Activated effector memory CD4-positive, alpha-beta T cell treated with anti-CD3 and anti-CD28 coated beads, Interleukin-2, amount 50 U/mL, for 16 hours (primary cell): ENCODE measurements at regions not wholly inside any gene's neighbourhood (a gene's known extent, or its start where the extent isn't known, plus 50 kb on each side); places are given as distances from the start of the nearest gene placed in this dataset.
A peak's percentile ranks its signal among the peaks of the same experiment; 100 is the strongest.
"Not testable (repeated sequence)": the region's sequence is repeated elsewhere in the genome, so short reads cannot be mapped to it uniquely, and the experiment has no call there.

Experiments
- DNase-seq: peaks from one replicate; pipeline ENCODE4 v3.0.0-alpha.2; 2020

- DNase-seq, result peak; percentile 64
Observed at GRCh38 chr14:19126269-19127051, 159.2 kb downstream of the POTEM start.

DNA sequence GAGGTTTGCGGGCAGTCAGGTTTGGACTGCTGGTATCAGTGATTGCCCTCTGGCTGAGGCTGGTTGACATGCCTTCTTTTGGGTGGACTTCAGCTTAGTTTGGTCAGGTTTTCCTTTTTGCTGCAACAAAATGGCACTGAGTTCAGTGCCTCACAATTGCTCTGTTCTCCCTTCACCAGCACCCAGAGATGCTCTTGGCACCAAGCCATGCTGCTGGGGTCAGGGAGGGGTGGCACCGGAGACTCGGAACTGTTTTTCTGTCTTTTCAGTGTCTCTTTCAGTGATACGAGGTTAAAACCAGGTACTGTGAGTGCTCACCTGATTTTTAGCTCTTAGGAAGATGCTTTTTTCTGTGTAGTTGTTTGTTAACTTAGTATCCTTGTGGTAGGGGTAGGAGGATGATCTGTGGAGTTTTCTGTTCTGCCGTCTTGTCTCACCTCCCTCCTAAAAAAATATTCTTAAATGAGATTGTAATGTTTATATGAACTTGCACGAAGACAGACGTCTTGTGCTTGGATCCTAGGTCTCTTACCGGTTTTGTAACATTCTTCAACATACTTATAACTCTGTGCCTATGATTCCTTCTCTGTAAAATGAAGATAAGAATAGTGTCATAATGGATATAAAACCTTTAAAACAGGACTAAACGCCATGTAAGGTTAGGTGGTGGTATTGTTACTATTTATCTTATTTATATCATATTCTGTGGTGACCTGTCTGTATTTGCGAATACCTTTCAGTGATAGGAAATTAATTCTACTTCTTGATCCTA lies 160.6 kb downstream of the POTEM start:
- DNase-seq, result not testable (repeated sequence)

DNA sequence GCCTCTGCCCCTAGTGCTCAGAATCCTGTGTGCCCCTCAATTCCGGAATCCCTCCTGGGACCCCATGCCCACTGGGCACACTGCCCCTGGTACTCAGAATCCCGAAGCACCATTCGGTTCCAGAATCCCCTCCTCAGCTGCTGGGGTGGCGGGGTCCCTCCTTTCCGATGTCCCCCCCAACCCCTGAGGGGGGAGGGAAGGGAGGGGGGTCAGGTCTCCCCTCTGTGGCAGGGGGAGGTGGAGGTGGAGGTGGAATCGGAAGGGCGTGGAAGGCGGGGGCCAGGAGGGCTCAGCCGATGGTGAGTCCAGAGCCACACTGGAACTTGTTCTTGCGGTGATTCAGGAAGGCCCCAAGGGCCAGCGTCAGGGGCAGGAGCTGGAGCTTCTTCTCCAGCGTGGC lies 164.3 kb downstream of the POTEM start:
- not testable (repeated sequence) for DNase-seq

GRCh38 chr14:19132013-19132835 lies 165.0 kb downstream of the POTEM start:
- DNase-seq, result peak; percentile 59

GRCh38 chr14:19132836-19133120 lies 165.5 kb downstream of the POTEM start:
- not testable (repeated sequence) for DNase-seq

GRCh38 chr14:19157106-19157709 lies 190.0 kb downstream of the POTEM start:
- DNase-seq, result peak; percentile 63

- peak; percentile 63 for DNase-seq
Observed at GRCh38 chr14:19158012-19158411, 190.8 kb downstream of the POTEM start.

- DNase-seq, result not testable (repeated sequence)
Observed at GRCh38 chr14:19158588-19158987, 191.4 kb downstream of the POTEM start.

DNA sequence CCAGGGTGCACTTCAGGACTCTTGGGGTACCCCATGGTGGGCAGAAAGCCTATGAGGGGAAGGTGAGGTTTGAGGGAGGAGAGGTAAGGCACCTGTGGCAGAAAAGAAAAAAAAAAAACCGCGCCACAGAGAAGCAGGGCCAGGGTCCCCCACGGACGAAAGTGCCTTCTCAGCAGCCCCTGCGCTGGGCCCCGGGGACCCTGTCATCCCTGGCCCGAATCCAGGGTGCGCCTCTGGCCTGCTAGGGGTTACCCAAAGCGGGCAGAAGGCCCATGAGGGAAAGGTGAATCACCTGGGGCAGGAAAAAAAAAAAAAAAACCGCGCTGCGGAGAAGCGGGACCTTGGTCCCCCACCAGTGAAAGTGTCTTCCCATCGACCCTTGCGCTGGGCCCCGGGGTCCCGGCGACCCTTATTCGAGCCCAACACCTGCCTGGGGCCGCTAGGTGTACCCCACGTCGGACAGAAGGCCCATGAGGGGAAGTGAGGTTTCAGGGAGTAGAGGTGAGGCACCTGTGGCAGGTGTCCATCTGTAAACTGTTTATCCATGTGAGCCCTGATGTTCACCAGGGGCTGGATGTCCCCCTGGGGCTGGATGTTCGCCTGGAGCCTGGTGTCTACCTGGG lies 191.9 kb downstream of the POTEM start:
- DNase-seq, result peak; percentile 63

DNA sequence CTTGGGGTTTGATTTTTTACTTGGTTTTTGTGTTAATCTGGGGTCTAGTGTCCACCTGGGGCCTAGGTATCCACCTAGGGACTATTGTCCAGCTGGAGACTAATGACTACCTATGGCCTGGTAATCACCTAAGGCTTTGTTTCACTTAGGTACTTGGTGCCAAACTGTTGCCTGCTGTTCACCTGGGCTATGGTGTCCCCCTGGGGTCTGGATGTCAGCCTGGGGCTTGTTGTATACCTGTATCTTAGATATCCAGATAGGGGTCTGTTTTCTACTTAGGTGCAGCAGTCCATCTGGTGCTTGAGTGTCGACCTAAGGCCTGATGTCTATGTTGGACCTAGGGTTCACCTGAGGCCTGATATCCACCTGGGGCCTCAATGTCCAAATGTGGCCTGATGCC lies 193.1 kb downstream of the POTEM start:
- DNase-seq, result peak; percentile 69

DNA sequence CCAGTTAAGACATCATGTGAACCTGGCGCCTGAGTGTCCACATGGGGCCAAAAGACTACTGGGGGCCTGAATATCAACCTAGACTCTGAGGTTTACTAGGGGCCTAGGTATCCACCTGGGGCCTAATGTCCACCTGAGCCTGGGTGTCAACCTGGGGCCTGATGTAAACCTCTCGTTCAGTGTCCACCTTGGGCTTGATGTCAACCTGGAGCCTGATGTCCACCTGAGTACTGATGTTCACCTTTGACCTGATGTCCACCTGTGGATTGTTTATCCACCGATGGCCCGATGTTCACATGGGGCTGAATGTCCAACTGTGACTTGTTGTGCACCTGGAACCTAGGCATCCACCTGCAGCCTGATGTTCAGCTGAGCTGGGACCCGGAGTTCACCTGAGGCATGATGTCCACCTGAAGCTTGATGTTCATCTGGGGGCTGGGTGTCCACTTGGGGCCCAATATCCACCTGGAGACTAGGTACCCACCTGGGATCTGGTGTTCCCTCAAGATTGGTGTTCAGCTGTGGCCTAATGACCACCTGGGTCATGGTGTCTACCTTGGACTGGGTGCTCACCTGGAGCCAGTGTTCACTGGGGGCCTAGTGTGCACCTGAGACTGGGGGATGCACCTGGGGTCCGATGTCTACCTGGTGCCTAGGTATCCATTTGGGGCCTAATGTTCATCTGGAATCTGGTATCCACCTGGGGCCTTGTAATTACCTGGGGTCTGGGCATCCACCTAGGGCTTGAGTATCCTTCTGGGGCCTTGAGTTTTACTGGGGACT lies 194.2 kb downstream of the POTEM start:
- peak; percentile 74 for DNase-seq

DNA sequence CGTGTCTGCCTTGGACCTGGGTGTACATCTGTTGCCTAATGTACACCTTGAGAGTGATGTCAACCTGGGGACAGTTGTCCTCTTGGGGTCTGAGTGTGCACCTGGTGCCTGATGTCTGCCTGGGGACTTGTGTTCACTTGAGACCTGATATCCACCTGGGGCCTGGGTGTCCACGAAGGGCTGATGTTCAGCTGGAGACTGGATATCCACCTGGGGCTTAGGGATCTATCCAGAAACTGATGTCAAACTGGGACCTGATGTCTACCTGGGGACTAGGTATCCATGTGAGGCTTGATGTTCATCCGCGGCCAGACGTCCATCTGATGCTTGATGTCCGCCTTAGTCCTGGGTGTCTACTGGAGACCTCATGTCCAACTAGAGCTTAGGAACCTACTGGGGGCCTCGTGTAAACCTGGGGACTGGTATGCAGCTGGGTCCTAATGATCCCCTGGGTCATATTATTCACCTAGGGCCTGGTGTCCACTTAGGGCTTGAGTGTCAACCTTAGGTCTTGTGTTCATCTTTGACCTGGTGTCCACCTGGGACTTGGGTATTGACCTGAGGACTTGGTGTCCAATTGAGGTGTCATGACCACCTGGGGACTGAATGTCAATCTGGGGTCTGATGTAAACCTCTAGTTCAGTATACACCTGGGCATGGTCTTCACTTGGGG lies 194.9 kb downstream of the POTEM start:
- peak; percentile 66 for DNase-seq

- DNase-seq, result not testable (repeated sequence)
Observed at GRCh38 chr14:19162920-19163319, 195.7 kb downstream of the POTEM start.

DNA sequence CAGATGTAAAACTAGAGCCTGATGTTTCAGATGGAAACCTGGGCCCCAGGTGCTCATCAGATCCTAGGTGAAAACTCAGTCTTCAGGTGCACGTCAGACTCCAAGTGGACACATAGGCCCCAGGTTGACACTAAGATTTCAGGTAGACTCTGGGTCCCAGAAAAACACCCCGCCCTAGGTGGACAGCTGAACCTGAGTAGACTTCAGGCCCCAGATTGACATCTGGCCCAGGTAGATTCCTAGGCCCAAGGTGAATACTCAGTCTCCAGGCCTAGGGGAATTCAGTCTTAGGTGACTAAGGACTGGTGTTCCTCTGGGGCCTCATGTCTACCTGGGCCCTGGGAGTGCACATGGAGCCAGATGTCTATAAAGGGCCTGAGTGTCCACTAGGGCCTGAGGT lies 196.7 kb downstream of the POTEM start:
- peak; percentile 64 for DNase-seq

DNA sequence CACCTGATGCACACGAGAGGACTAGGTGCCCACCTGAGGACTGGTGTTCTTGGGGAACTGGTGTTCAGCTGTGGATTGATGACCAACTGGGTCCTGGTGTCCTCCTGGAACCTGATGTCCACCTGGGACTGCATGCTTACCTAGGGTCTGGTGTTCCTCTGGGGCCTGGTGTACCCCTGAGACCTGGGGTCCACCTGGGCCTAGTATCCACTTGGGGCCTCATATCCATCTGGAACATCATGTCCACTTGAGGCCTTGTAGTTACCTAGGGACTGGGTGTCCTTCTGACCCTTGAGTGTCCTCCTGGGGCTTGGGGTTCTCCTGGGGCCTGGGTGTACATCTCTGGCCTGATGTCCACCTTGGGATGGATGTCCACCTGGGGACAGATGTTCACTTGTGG lies 197.2 kb downstream of the POTEM start:
- peak; percentile 64 for DNase-seq

DNA sequence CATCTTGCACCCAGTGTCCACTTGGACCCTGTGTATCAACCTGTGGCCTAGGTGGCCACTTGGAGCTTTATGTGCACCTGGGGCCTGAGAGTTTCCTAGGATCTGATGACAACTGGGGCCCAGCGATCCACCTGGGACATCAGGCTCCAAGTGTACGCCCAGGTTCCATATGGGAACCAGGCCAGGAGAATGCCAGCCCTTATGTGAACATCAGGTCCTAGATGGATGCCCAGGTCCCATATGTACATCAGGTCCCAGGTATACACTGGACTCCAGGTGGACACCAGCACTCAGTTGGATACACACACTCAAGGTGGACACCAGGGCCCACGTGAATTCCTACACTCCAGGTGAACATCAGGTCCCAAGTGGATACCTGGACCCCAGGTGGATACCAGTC lies 198.8 kb downstream of the POTEM start:
- DNase-seq, result peak; percentile 60

DNA sequence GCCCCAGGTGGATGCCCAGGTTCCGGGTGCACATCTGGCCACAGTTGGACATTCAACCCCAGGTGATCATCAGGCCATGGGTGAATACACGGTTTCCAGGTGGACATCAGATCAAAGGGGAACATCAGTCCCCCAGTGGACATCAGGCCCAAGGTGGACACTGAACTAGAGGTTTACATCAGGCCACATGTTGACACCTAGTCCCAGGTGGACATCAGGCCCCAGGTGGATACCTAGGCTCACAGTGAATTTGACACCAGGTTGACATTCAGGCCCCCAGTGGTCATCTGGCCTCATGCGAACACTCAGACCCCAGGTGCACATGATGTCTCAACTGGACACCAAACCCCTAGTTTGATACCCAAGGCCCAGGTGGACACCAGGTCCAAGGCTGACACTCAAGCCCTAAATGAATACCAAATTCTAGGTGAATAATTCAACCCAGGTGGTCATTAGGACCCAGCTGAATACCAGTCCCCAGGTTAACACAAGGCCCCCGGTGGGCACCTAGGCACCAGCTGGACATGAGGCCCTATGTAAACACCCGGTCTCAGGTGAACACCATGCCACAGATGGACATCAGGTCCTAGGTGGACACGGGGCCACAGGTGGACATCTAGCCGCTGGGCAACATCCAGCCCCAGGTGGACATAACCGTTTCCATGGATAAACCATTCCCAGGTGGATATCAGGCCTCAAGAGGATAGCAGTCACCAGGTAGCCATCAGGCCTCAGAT lies 200.4 kb downstream of the POTEM start:
- DNase-seq, result peak; percentile 71

DNA sequence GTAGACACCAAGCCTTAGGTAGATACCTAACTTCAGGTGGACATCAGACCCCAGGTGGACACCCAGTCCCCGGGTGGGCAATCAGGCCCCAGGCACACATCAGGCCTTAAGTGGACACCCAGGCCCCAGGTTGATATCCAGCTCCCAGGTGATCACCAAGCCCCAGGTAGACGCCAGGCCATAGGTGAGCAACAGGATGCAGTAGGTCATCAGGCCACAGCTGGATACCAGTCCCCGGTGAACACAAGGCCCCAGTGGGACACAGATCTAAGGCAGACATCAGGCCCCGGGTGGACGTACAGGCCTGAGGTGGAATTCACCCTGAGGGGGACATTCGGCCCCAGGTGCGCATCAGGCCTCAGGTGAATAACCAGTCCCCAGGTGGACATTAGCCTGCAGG lies 201.0 kb downstream of the POTEM start:
- peak; percentile 76 for DNase-seq

DNA sequence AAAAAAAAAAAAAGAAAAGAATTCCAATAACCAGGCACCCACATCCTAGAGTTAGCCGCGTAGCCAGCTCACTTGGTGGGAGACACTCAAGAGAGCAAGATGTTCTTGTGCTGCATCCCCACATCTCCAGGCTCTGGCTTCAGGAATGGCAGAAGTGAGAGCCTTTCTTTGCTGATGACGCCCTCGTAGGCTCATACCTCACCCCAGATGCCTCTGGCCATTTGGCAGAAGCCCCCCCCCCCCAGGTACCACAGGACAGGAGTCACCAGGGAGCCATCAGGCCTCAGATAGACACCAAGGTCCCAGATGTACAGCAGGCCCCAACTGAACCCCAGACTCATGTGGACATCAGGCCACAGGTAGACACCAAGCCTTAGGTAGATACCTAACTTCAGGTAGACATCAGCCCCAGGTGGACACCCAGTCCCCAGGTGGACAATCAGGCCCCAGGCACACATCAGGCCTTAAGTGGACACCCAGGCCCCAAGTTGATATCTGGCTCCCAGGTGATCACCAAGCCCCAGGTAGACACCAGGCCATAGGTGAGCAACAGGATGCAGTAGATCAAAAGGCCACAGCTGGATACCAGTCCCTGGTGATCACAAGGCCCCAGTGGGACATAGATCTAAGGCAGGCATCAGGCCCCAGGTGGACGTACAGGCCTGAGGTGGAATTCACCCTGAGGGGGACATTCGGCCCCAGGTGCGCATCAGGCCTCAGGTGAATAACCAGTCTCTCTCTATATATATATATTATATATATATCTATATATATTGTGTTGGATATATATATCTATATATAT lies 202.5 kb downstream of the POTEM start:
- peak; percentile 69 for DNase-seq

DNA sequence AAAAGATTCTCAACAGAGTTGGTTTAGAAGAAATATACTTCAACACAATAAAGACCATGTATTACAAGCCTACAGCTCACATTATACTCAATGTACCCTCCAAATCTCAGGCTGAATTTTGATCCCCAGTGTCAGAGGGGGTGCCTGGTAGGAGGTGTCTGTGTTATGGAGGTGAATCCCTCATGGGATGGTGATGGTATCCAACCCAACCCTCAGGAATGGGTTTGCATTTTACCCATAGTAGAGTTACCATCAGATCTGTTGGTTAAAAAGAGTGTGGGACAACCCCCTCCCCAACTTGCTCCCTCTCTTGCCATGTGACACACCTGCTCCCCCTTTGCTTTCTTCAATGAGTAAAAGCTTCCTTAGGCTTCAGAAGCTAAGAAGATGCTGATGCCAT lies 205.5 kb downstream of the POTEM start:
- not testable (repeated sequence) for DNase-seq
